ENCODE measurements at regions not wholly inside any gene's neighbourhood (a gene's known extent, or its start where the extent isn't known, plus 50 kb on each side); places are given as distances from the start of the nearest gene placed in this dataset.

- TF ChIP-seq, protein P1, sequence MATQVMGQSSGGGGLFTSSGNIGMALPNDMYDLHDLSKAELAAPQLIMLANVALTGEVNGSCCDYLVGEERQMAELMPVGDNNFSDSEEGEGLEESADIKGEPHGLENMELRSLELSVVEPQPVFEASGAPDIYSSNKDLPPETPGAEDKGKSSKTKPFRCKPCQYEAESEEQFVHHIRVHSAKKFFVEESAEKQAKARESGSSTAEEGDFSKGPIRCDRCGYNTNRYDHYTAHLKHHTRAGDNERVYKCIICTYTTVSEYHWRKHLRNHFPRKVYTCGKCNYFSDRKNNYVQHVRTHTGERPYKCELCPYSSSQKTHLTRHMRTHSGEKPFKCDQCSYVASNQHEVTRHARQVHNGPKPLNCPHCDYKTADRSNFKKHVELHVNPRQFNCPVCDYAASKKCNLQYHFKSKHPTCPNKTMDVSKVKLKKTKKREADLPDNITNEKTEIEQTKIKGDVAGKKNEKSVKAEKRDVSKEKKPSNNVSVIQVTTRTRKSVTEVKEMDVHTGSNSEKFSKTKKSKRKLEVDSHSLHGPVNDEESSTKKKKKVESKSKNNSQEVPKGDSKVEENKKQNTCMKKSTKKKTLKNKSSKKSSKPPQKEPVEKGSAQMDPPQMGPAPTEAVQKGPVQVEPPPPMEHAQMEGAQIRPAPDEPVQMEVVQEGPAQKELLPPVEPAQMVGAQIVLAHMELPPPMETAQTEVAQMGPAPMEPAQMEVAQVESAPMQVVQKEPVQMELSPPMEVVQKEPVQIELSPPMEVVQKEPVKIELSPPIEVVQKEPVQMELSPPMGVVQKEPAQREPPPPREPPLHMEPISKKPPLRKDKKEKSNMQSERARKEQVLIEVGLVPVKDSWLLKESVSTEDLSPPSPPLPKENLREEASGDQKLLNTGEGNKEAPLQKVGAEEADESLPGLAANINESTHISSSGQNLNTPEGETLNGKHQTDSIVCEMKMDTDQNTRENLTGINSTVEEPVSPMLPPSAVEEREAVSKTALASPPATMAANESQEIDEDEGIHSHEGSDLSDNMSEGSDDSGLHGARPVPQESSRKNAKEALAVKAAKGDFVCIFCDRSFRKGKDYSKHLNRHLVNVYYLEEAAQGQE (IDR thresholded peaks at IDR 0.05) = no peak
- TF ChIP-seq HNF4A (conservative IDR thresholded peaks at IDR 0.05) (no peak), NR2F2 (IDR thresholded peaks at IDR 0.05) (no peak), RAD21 (IDR thresholded peaks at IDR 0.05) (no peak), EGR1 (IDR thresholded peaks at IDR 0.05; ENCODE audit: low read depth in 2 of 2) (no peak), YY1 (IDR thresholded peaks at IDR 0.05) (no peak)
- TF ChIP-seq, protein P2, sequence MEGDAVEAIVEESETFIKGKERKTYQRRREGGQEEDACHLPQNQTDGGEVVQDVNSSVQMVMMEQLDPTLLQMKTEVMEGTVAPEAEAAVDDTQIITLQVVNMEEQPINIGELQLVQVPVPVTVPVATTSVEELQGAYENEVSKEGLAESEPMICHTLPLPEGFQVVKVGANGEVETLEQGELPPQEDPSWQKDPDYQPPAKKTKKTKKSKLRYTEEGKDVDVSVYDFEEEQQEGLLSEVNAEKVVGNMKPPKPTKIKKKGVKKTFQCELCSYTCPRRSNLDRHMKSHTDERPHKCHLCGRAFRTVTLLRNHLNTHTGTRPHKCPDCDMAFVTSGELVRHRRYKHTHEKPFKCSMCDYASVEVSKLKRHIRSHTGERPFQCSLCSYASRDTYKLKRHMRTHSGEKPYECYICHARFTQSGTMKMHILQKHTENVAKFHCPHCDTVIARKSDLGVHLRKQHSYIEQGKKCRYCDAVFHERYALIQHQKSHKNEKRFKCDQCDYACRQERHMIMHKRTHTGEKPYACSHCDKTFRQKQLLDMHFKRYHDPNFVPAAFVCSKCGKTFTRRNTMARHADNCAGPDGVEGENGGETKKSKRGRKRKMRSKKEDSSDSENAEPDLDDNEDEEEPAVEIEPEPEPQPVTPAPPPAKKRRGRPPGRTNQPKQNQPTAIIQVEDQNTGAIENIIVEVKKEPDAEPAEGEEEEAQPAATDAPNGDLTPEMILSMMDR (IDR thresholded peaks at IDR 0.05; ENCODE audit: low read depth, low read length, missing input control) = no peak
- H3K27me3 ChIP-seq (ENCODE audit: control insufficient read depth in 4 of 4, insufficient read depth in 4 of 4, low read length in 3 of 4) = no peaks in the 10 kb centered on the region
- no peak overlapping the region for H3K27ac ChIP-seq (ENCODE audit: low read depth in 1 of 2, low read length in 2 of 2)
- no peaks in the 10 kb centered on the region for H3K36me3 ChIP-seq (ENCODE audit: control insufficient read depth in 4 of 4, insufficient read depth in 3 of 4, low read depth in 1 of 4, low read length in 3 of 4)
- WGBS = 44% methylated on average over 3 of the region's 3 CpGs
- no peak overlapping the region for H3K9ac ChIP-seq (ENCODE audit: low read depth in 1 of 2, low read length in 2 of 2)
- peaks cover 0 to 2% (median 0%) of the 10 kb centered on the region in 4 donors for H3K9me3 ChIP-seq (ENCODE audit: control insufficient read depth in 4 of 4, low read length in 3 of 4)
- no peaks in the 10 kb centered on the region for H3K4me1 ChIP-seq (ENCODE audit: control insufficient read depth in 4 of 4, insufficient read depth in 4 of 4, low read length in 3 of 4)
- no peak for DNase-seq (ENCODE audit: low spot score)
- H3K4me3 ChIP-seq (ENCODE audit: low read depth in 1 of 3, low read length in 3 of 3) = no peak overlapping the region
Observed at GRCh38 chr13:100824366-100824765, 149.8 kb upstream of the TMTC4 start.

- WGBS = 92% methylated on average over 3 of the region's 3 CpGs
Observed at GRCh38 chr13:100823448-100823847, 148.9 kb upstream of the TMTC4 start.

More at GRCh38 chr13:100823448-100823847, 148.9 kb upstream of the TMTC4 start:
- no peaks in the 10 kb centered on the region for H3K4me1 ChIP-seq (ENCODE audit: control insufficient read depth in 4 of 4, insufficient read depth in 4 of 4, low read length in 3 of 4)
- no peaks in the 10 kb centered on the region for H3K27me3 ChIP-seq (ENCODE audit: control insufficient read depth in 4 of 4, insufficient read depth in 4 of 4, low read length in 3 of 4)
- no peaks in the 10 kb centered on the region for H3K36me3 ChIP-seq (ENCODE audit: control insufficient read depth in 4 of 4, insufficient read depth in 3 of 4, low read depth in 1 of 4, low read length in 3 of 4)
- no peak for DNase-seq (ENCODE audit: low spot score)
- H3K4me3 ChIP-seq (ENCODE audit: low read depth in 1 of 3, low read length in 3 of 3) = no peak overlapping the region
- TF ChIP-seq, protein P2 (IDR thresholded peaks at IDR 0.05; ENCODE audit: low read depth, low read length, missing input control) = no peak
- TF ChIP-seq NR2F2 (IDR thresholded peaks at IDR 0.05) = no peak
- no peak for TF ChIP-seq HNF4G (IDR thresholded peaks at IDR 0.05)
- no peak for TF ChIP-seq RXRA (IDR thresholded peaks at IDR 0.05)
- no peak for TF ChIP-seq FOXA2 (IDR thresholded peaks at IDR 0.05)
- no peak for TF ChIP-seq HNF4A (conservative IDR thresholded peaks at IDR 0.05)
- no peak for TF ChIP-seq RAD21 (IDR thresholded peaks at IDR 0.05)
- TF ChIP-seq, protein P1 (IDR thresholded peaks at IDR 0.05) = no peak
- no peak for TF ChIP-seq FOXA1 (IDR thresholded peaks at IDR 0.05)
- TF ChIP-seq ATF3 (IDR thresholded peaks at IDR 0.05) = no peak
- no peak for TF ChIP-seq ZBTB33 (IDR thresholded peaks at IDR 0.05)
- TF ChIP-seq TAF1 (conservative IDR thresholded peaks at IDR 0.05) = no peak
- TF ChIP-seq YY1 (IDR thresholded peaks at IDR 0.05) = no peak
- TF ChIP-seq SP1 (IDR thresholded peaks at IDR 0.05) = no peak
- TF ChIP-seq EGR1 (IDR thresholded peaks at IDR 0.05; ENCODE audit: low read depth in 2 of 2) = no peak
- no peak for TF ChIP-seq GABPA (IDR thresholded peaks at IDR 0.05 in 1 of 2, conservative IDR thresholded peaks at IDR 0.05 in 1 of 2)
- no peak for TF ChIP-seq MAX (IDR thresholded peaks at IDR 0.05)
- TF ChIP-seq JUND (IDR thresholded peaks at IDR 0.05) = no peak
- H3K9ac ChIP-seq (ENCODE audit: low read depth in 1 of 2, low read length in 2 of 2) = no peak overlapping the region
- H3K9me3 ChIP-seq (ENCODE audit: control insufficient read depth in 4 of 4, low read length in 3 of 4) = no peaks in the 10 kb centered on the region
- H3K27ac ChIP-seq (ENCODE audit: low read depth in 1 of 2, low read length in 2 of 2) = no peak overlapping the region

Data from liver (tissue), 8 donors.